Kidney (tissue), 13 donors: ENCODE measurements at regions not wholly inside any gene's neighbourhood (a gene's known extent, or its start where the extent isn't known, plus 50 kb on each side); places are given as distances from the start of the nearest gene placed in this dataset.

Experiments used
- DNase-seq, 5 donors: peaks; one replicate each; pipeline ENCODE4 v3.0.0-alpha.2; 2013 to 2020
- FAIRE-seq: peaks from 2 replicates; lab custom pipeline; 2012; peaks lifted over from hg19 to GRCh38; lab: Jason Lieb, UNC
- H3K27ac ChIP-seq, 2 donors: one replicate each; pipeline ENCODE4 v1.7.0; 2013; ENCODE audit warnings: low read depth in 2 of 2, low read length in 2 of 2, inconsistent platforms in 1 of 2
- H3K27me3 ChIP-seq: one replicate; pipeline ENCODE4 v1.7.1; 2013; ENCODE audit warnings: low read length, inconsistent platforms; ENCODE audit not compliant: control insufficient read depth, insufficient read depth
- H3K36me3 ChIP-seq, 3 donors: one replicate each; pipeline versions ENCODE4 v1.7.0 to v1.7.1; 2013; ENCODE audit warnings: low read length in 3 of 3, control low read depth in 1 of 3, inconsistent platforms in 1 of 3; ENCODE audit not compliant: insufficient read depth in 3 of 3, control insufficient read depth in 2 of 3
- H3K4me1 ChIP-seq, 3 donors: one replicate each; pipeline versions ENCODE4 v1.7.0 to v1.7.1; 2013; ENCODE audit warnings: low read length in 3 of 3, inconsistent platforms in 1 of 3, low read depth in 1 of 3; ENCODE audit not compliant: control insufficient read depth in 2 of 3, insufficient read depth in 2 of 3
- H3K4me3 ChIP-seq, 3 donors: one replicate each; pipeline versions ENCODE4 v1.7.0 to v1.8.1; 2013; ENCODE audit warnings: low read length in 3 of 3, control low read depth in 1 of 3, inconsistent platforms in 1 of 3
- H3K9ac ChIP-seq, 3 donors: one replicate each; pipeline versions ENCODE4 v1.7.0 to v1.7.1; 2013; ENCODE audit warnings: low read length in 3 of 3, control low read depth in 1 of 3, inconsistent platforms in 1 of 3
- H3K9me3 ChIP-seq, 3 donors: one replicate each; pipeline versions ENCODE4 v1.7.0 to v1.7.1; 2013; ENCODE audit warnings: low read length in 3 of 3, control low read depth in 1 of 3, inconsistent platforms in 1 of 3; ENCODE audit not compliant: control insufficient read depth in 2 of 3, insufficient read depth in 1 of 3
- CTCF ChIP-seq: IDR thresholded peaks from 3 replicates; pipeline ENCODE4 v1.5.1; 2012; ENCODE audit warnings: mild to moderate bottlenecking, moderate library complexity, borderline replicate concordance; ENCODE audit not compliant: insufficient read depth; ENCODE audit errors: extremely low read depth
- intact Hi-C: fragments of 100-400 bp; cut with DNase I; formaldehyde crosslinking; loops from one replicate; pipeline ENCODE4 v1.11.1; 2022
- donor health status: control.
- donor health status: control.
- donor health status: control.
- donor health status: control.
- donor health status: control.
- donor health status: DM: yes; HTN: yes; CAD: no.
- donor health status: Normal renal cell carcinoma (clear cell type).

- intact Hi-C loops: no loop called here
- Histone ChIP-seq H3K27me3 (no peaks in the 10 kb centered on the region), H3K9ac (no peak overlapping the region), H3K4me3 (no peak overlapping the region), H3K9me3 (no peaks in the 10 kb centered on the region), H3K27ac (no peak overlapping the region), H3K36me3 (no peaks in the 10 kb centered on the region), H3K4me1 (no peaks in the 10 kb centered on the region)
- DNase-seq (no peak), FAIRE-seq (no peak)
- no peak for TF ChIP-seq CTCF
Measured at GRCh38 chr18:45186832-45187231, 428.4 kb upstream of the SLC14A2 start.

- intact Hi-C loops: no loop called here
- no peak for FAIRE-seq
Measured at GRCh38 chr18:45191795-45192194, 423.5 kb upstream of the SLC14A2 start.

GRCh38 chr18:45197526-45197970 is 417.7 kb upstream of the SLC14A2 start:
- intact Hi-C loops: no loop called here
- H3K36me3 ChIP-seq: no peaks in the 10 kb centered on the region
- no peaks in the 10 kb centered on the region for H3K9me3 ChIP-seq
- TF ChIP-seq CTCF: no peak
- H3K9ac ChIP-seq: no peak overlapping the region
- DNase-seq: peak in 2 of 5 donors; percentile 20 to 22
- H3K27ac ChIP-seq: no peak overlapping the region
- no peak overlapping the region for H3K4me3 ChIP-seq
- H3K4me1 ChIP-seq: no peaks in the 10 kb centered on the region
- no peak for FAIRE-seq
- no peaks in the 10 kb centered on the region for H3K27me3 ChIP-seq

More at GRCh38 chr18:45191795-45192194, 423.5 kb upstream of the SLC14A2 start:
- no peak for TF ChIP-seq CTCF
- Histone ChIP-seq H3K36me3 (no peaks in the 10 kb centered on the region), H3K4me1 (no peaks in the 10 kb centered on the region), H3K27me3 (no peaks in the 10 kb centered on the region), H3K4me3 (no peak overlapping the region), H3K9me3 (no peaks in the 10 kb centered on the region), H3K27ac (no peak overlapping the region), H3K9ac (no peak overlapping the region)
- peak in 2 of 5 donors; percentile 42 to 61 for DNase-seq

- Histone ChIP-seq H3K27me3 (no peaks in the 10 kb centered on the region), H3K4me1 (no peaks in the 10 kb centered on the region), H3K27ac (no peak overlapping the region), H3K9me3 (no peaks in the 10 kb centered on the region), H3K4me3 (no peak overlapping the region), H3K9ac (no peak overlapping the region), H3K36me3 (no peaks in the 10 kb centered on the region)
- DNase-seq (no peak), FAIRE-seq (no peak)
- TF ChIP-seq CTCF: no peak
- intact Hi-C loops: no loop called here
Measured at GRCh38 chr18:45198526-45198925, 416.8 kb upstream of the SLC14A2 start.
